ENCODE measurements at regions not wholly inside any gene's neighbourhood (a gene's known extent, or its start where the extent isn't known, plus 50 kb on each side); places are given as distances from the start of the nearest gene placed in this dataset.

GRCh38 chr18:55136864-55137263 lies 177.6 kb upstream of the CCDC68 start:
- Histone ChIP-seq H3K4me1 (no peaks in the 10 kb centered on the region), H3K27ac (replicated peaks) (no peak overlapping the region), H3K27me3 (ENCODE audit: low read depth) (no peaks in the 10 kb centered on the region), H3K36me3 (no peaks in the 10 kb centered on the region), H3K4me3 (no peak overlapping the region), H3K9me3 (replicated peaks) (no peaks in the 10 kb centered on the region)
- intact Hi-C loops (cut with micrococcal nuclease), result no loop called here
- DNase-seq, result no peak
- no peak for TF ChIP-seq CTCF (IDR thresholded peaks at IDR 0.05; ENCODE audit: borderline replicate concordance)

DNA sequence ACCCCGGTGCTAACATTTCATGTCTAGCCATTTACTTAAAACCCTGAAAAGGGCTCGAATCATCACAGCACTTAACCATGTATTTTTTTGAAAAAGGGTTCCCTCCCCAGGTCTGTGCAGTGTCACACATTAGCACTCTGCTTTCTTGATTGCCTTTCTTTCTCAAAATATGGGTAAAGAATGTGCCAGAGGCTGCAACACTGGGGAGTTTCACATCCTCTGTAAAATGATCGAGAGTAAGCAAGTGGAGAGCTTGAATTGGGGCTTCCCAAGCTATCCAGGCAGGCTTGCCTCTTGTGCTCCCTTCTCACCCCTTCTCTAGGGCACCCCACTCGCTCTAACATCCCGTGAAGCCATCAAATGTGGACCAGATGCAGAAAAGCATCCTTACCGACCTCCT lies 177.0 kb upstream of the CCDC68 start:
- no peak overlapping the region for H3K27ac ChIP-seq (replicated peaks)
- intact Hi-C loops (cut with micrococcal nuclease), result no loop called here

DNA sequence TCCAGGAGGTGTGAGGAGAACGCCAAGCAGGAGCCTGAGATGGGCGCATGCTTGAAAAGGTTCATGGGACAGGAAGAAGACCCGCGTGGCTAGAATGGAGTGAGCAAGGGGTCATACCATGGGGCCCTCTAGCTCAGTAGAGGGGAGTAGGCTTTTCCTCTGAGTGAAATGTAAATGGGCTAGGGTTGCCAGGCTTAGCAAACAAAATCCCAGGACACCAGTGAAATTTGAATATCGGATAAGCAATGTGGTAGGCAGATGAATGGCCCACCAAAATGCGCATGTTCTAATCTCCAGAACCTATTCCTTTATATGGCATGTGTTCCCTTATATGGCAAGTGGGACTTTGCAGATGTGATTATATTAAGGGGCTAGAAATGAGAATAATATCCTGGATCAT lies 174.1 kb upstream of the CCDC68 start:
- Histone ChIP-seq H3K4me1 (no peaks in the 10 kb centered on the region), H3K36me3 (no peaks in the 10 kb centered on the region), H3K9me3 (replicated peaks) (no peaks in the 10 kb centered on the region), H3K27ac (replicated peaks) (no peak overlapping the region), H3K27me3 (ENCODE audit: low read depth) (no peaks in the 10 kb centered on the region), H3K4me3 (no peak overlapping the region)
- TF ChIP-seq CTCF (IDR thresholded peaks at IDR 0.05; ENCODE audit: borderline replicate concordance), result no peak
- DNase-seq, result no peak
- intact Hi-C loops (cut with micrococcal nuclease), result no loop called here

More for the DNA sequence above, 177.0 kb upstream of the CCDC68 start:
- DNase-seq, result no peak
- Histone ChIP-seq H3K4me3 (no peak overlapping the region), H3K4me1 (no peaks in the 10 kb centered on the region), H3K27me3 (ENCODE audit: low read depth) (no peaks in the 10 kb centered on the region), H3K9me3 (replicated peaks) (no peaks in the 10 kb centered on the region), H3K36me3 (no peaks in the 10 kb centered on the region)
- no peak for TF ChIP-seq CTCF (IDR thresholded peaks at IDR 0.05; ENCODE audit: borderline replicate concordance)

DNA sequence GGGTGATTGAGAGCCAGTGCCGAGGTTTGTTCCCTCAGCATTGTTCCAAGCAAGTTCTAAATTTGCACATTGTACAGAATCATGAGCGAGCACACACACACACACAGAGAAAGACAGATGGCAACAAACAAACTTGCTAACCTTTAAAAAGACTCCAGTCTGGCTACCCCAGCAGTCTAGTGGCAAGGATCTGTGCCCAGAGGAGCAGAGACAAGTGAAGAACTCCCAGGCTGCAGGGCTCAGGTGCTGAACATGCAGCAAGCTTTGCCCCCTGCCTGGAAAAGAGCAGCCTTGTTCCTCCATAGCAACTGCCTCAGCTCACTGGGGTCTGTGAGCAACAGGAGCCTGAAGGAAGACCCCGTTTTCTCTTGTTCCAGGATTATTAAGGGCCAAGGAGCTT lies 169.2 kb upstream of the CCDC68 start:
- peaks cover 3% of the 10 kb centered on the region for H3K9me3 ChIP-seq (replicated peaks)
- H3K27ac ChIP-seq (replicated peaks), result no peak overlapping the region
- TF ChIP-seq CTCF (IDR thresholded peaks at IDR 0.05; ENCODE audit: borderline replicate concordance), result no peak
- H3K27me3 ChIP-seq (ENCODE audit: low read depth), result no peaks in the 10 kb centered on the region
- no peak for DNase-seq
- intact Hi-C loops (cut with micrococcal nuclease), result no loop called here
- H3K4me1 ChIP-seq, result no peaks in the 10 kb centered on the region
- no peak overlapping the region for H3K4me3 ChIP-seq
- H3K36me3 ChIP-seq, result no peaks in the 10 kb centered on the region

DNA sequence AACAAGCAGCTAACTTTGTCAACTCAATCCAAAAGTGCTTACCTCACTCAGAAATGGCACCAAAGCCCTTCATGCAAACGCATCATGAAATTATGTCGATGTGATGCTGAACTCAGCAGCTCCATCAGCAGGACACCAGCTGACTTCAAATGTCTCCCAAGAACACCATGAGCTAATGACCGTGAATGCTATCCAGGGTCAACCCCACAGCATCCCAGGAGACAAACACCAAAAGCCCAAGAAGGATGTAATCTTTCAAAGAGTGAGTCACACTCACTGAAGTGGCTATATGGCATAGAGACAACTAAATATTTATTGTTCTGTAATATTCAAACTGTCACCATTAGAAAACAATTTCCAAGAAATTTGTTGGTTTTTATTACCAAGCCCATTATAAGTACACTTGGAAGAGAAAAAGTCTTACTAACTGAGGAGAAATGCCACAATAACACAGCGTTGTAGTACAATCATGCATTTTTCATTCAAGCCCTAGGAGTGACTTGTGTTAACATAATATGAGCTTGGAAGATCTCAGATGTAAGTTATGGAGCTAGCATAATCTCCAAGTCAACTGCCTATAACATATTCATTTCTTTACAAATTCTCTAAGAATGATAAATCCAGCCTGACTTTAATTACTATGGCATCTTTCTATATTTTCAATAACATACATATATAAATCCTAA lies 165.0 kb upstream of the CCDC68 start:
- no peak overlapping the region for H3K4me3 ChIP-seq
- no peak overlapping the region for H3K27ac ChIP-seq (replicated peaks)
- no peaks in the 10 kb centered on the region for H3K36me3 ChIP-seq
- no peaks in the 10 kb centered on the region for H3K27me3 ChIP-seq (ENCODE audit: low read depth)
- H3K9me3 ChIP-seq (replicated peaks), result peaks cover 15% of the 10 kb centered on the region
- no peaks in the 10 kb centered on the region for H3K4me1 ChIP-seq
- intact Hi-C loops (cut with micrococcal nuclease), result no loop called here
- no peak for TF ChIP-seq CTCF (IDR thresholded peaks at IDR 0.05; ENCODE audit: borderline replicate concordance)
- DNase-seq, result no peak
